Activated naive CD4-positive, alpha-beta T cell treated with anti-CD3 and anti-CD28 coated beads, Interleukin-2, amount 50 U/mL, for 24 hours (primary cell): ENCODE measurements at regions not wholly inside any gene's neighbourhood (a gene's known extent, or its start where the extent isn't known, plus 50 kb on each side); places are given as distances from the start of the nearest gene placed in this dataset.
"Not testable (repeated sequence)": the region's sequence is repeated elsewhere in the genome, so short reads cannot be mapped to it uniquely, and the experiment has no call there.

Source experiments
- H3K27ac Mint-ChIP-seq: one replicate; pipeline ENCODE4 v1.8.0; 2021; ENCODE audit warnings: mild to moderate bottlenecking, mixed read lengths
- H3K27me3 Mint-ChIP-seq: one replicate; pipeline ENCODE4 v1.8.0; 2021; ENCODE audit warnings: mixed read lengths
- H3K36me3 Mint-ChIP-seq: one replicate; pipeline ENCODE4 v1.8.0; 2021; ENCODE audit warnings: mixed read lengths
- H3K4me1 Mint-ChIP-seq: one replicate; pipeline ENCODE4 v1.8.0; 2021; ENCODE audit warnings: mixed read lengths
- H3K4me3 Mint-ChIP-seq: one replicate; pipeline ENCODE4 v1.8.0; 2021; ENCODE audit warnings: mild to moderate bottlenecking, mixed read lengths
- H3K9me3 Mint-ChIP-seq: one replicate; pipeline ENCODE4 v1.8.0; 2021; ENCODE audit warnings: mixed read lengths

GRCh38 chr6:159400826-159401225 lies 231.6 kb downstream of the FNDC1 start:
- no peaks in the 10 kb centered on the region for H3K4me1 Mint-ChIP-seq
- no peak overlapping the region for H3K27ac Mint-ChIP-seq
- no peaks in the 10 kb centered on the region for H3K36me3 Mint-ChIP-seq
- H3K4me3 Mint-ChIP-seq = no peak overlapping the region
- H3K27me3 Mint-ChIP-seq = peaks cover 8% of the 10 kb centered on the region
- H3K9me3 Mint-ChIP-seq = no peaks in the 10 kb centered on the region

GRCh38 chr6:159399751-159400221 lies 230.6 kb downstream of the FNDC1 start:
- Mint-ChIP-seq H3K27ac (no peak overlapping the region), H3K9me3 (no peaks in the 10 kb centered on the region), H3K36me3 (no peaks in the 10 kb centered on the region), H3K4me3 (no peak overlapping the region), H3K27me3 (peaks cover 11% of the 10 kb centered on the region), H3K4me1 (no peaks in the 10 kb centered on the region)

- H3K36me3 Mint-ChIP-seq = no peaks in the 10 kb centered on the region
- H3K27me3 Mint-ChIP-seq = peaks cover 16% of the 10 kb centered on the region
- no peaks in the 10 kb centered on the region for H3K4me1 Mint-ChIP-seq
- no peak overlapping the region for H3K4me3 Mint-ChIP-seq
- H3K27ac Mint-ChIP-seq = no peak overlapping the region
- no peaks in the 10 kb centered on the region for H3K9me3 Mint-ChIP-seq
These were observed 229.4 kb downstream of the FNDC1 start for GRCh38 chr6:159398633-159399032.

GRCh38 chr6:159397753-159398152 lies 228.6 kb downstream of the FNDC1 start:
- Mint-ChIP-seq H3K4me1 (no peaks in the 10 kb centered on the region), H3K36me3 (no peaks in the 10 kb centered on the region), H3K9me3 (no peaks in the 10 kb centered on the region), H3K4me3 (no peak overlapping the region), H3K27ac (no peak overlapping the region), H3K27me3 (peaks cover 20% of the 10 kb centered on the region)

- Mint-ChIP-seq H3K27me3 (peaks cover 17% of the 10 kb centered on the region), H3K36me3 (no peaks in the 10 kb centered on the region), H3K9me3 (no peaks in the 10 kb centered on the region), H3K4me3 (no peak overlapping the region), H3K27ac (no peak overlapping the region), H3K4me1 (no peaks in the 10 kb centered on the region)
These were observed 226.4 kb downstream of the FNDC1 start for GRCh38 chr6:159395609-159396008.

- H3K4me3 Mint-ChIP-seq, H3K36me3 Mint-ChIP-seq, H3K27ac Mint-ChIP-seq, H3K4me1 Mint-ChIP-seq, H3K9me3 Mint-ChIP-seq: not testable (repeated sequence)
- H3K27me3 Mint-ChIP-seq = peaks cover 19% of the 10 kb centered on the region
These were observed 223.5 kb downstream of the FNDC1 start for GRCh38 chr6:159392695-159393094.

GRCh38 chr6:159390381-159390780 lies 221.2 kb downstream of the FNDC1 start:
- Mint-ChIP-seq H3K9me3 (peaks cover 4% of the 10 kb centered on the region), H3K36me3 (no peaks in the 10 kb centered on the region), H3K27me3 (peaks cover 15% of the 10 kb centered on the region), H3K4me3 (no peak overlapping the region), H3K4me1 (no peaks in the 10 kb centered on the region), H3K27ac (no peak overlapping the region)

- Mint-ChIP-seq H3K9me3 (peaks cover 4% of the 10 kb centered on the region), H3K27me3 (peaks cover 11% of the 10 kb centered on the region), H3K27ac (no peak overlapping the region)
These were observed 220.5 kb downstream of the FNDC1 start for GRCh38 chr6:159389695-159390094.

GRCh38 chr6:159380114-159380513 lies 210.9 kb downstream of the FNDC1 start:
- no peak overlapping the region for H3K27ac Mint-ChIP-seq
- H3K9me3 Mint-ChIP-seq = no peaks in the 10 kb centered on the region
- no peaks in the 10 kb centered on the region for H3K36me3 Mint-ChIP-seq
- peaks cover 13% of the 10 kb centered on the region for H3K27me3 Mint-ChIP-seq
- H3K4me1 Mint-ChIP-seq = no peaks in the 10 kb centered on the region
- H3K4me3 Mint-ChIP-seq = no peak overlapping the region

More at GRCh38 chr6:159389695-159390094, 220.5 kb downstream of the FNDC1 start:
- Mint-ChIP-seq H3K4me3 (no peak overlapping the region), H3K4me1 (no peaks in the 10 kb centered on the region), H3K36me3 (no peaks in the 10 kb centered on the region)

- Mint-ChIP-seq H3K27ac (no peak overlapping the region), H3K27me3 (peaks cover 10% of the 10 kb centered on the region), H3K4me3 (no peak overlapping the region), H3K4me1 (no peaks in the 10 kb centered on the region), H3K9me3 (no peaks in the 10 kb centered on the region), H3K36me3 (no peaks in the 10 kb centered on the region)
These were observed 209.5 kb downstream of the FNDC1 start for GRCh38 chr6:159378411-159379328.

- H3K27ac Mint-ChIP-seq = no peak overlapping the region
- H3K36me3 Mint-ChIP-seq = no peaks in the 10 kb centered on the region
- H3K4me3 Mint-ChIP-seq = no peak overlapping the region
- H3K9me3 Mint-ChIP-seq = no peaks in the 10 kb centered on the region
- no peaks in the 10 kb centered on the region for H3K4me1 Mint-ChIP-seq
- H3K27me3 Mint-ChIP-seq = peaks cover 1% of the 10 kb centered on the region
These were observed 207.4 kb downstream of the FNDC1 start for GRCh38 chr6:159376516-159377158.

GRCh38 chr6:159375014-159375413 lies 205.8 kb downstream of the FNDC1 start:
- H3K36me3 Mint-ChIP-seq = no peaks in the 10 kb centered on the region
- H3K27ac Mint-ChIP-seq = no peak overlapping the region
- no peaks in the 10 kb centered on the region for H3K4me1 Mint-ChIP-seq
- H3K4me3 Mint-ChIP-seq = no peak overlapping the region
- peaks cover 10% of the 10 kb centered on the region for H3K9me3 Mint-ChIP-seq
- no peaks in the 10 kb centered on the region for H3K27me3 Mint-ChIP-seq

- no peaks in the 10 kb centered on the region for H3K27me3 Mint-ChIP-seq
- peaks cover 14% of the 10 kb centered on the region for H3K9me3 Mint-ChIP-seq
- no peaks in the 10 kb centered on the region for H3K36me3 Mint-ChIP-seq
- H3K27ac Mint-ChIP-seq = no peak overlapping the region
- no peak overlapping the region for H3K4me3 Mint-ChIP-seq
- H3K4me1 Mint-ChIP-seq = no peaks in the 10 kb centered on the region
These were observed 204.5 kb downstream of the FNDC1 start for GRCh38 chr6:159373670-159374069.

- Mint-ChIP-seq H3K4me3 (no peak overlapping the region), H3K36me3 (no peaks in the 10 kb centered on the region), H3K9me3 (peaks cover 14% of the 10 kb centered on the region), H3K27ac (no peak overlapping the region), H3K4me1 (no peaks in the 10 kb centered on the region), H3K27me3 (no peaks in the 10 kb centered on the region)
These were observed 203.1 kb downstream of the FNDC1 start for GRCh38 chr6:159372333-159372732.

GRCh38 chr6:159360306-159360705 lies 191.1 kb downstream of the FNDC1 start:
- no peaks in the 10 kb centered on the region for H3K4me1 Mint-ChIP-seq
- no peak overlapping the region for H3K27ac Mint-ChIP-seq
- H3K36me3 Mint-ChIP-seq = no peaks in the 10 kb centered on the region
- H3K9me3 Mint-ChIP-seq = no peaks in the 10 kb centered on the region
- peaks cover 5% of the 10 kb centered on the region for H3K27me3 Mint-ChIP-seq
- H3K4me3 Mint-ChIP-seq = no peak overlapping the region

GRCh38 chr6:159359581-159360297 lies 190.5 kb downstream of the FNDC1 start:
- H3K27me3 Mint-ChIP-seq = peaks cover 6% of the 10 kb centered on the region
- no peak overlapping the region for H3K27ac Mint-ChIP-seq
- no peaks in the 10 kb centered on the region for H3K9me3 Mint-ChIP-seq
- no peak overlapping the region for H3K4me3 Mint-ChIP-seq
- no peaks in the 10 kb centered on the region for H3K4me1 Mint-ChIP-seq
- no peaks in the 10 kb centered on the region for H3K36me3 Mint-ChIP-seq
